HUES6 (cell line): ENCODE measurements at regions not wholly inside any gene's neighbourhood (a gene's known extent, or its start where the extent isn't known, plus 50 kb on each side); places are given as distances from the start of the nearest gene placed in this dataset.

Source experiments
- H3K27ac ChIP-seq: 2 replicates; pipeline ENCODE4 v1.7.0; 2013; ENCODE audit warnings: low read depth, mild to moderate bottlenecking, low read length, inconsistent platforms
- H3K27me3 ChIP-seq: 2 replicates; pipeline ENCODE4 v1.6.1; 2013; ENCODE audit warnings: low read length; ENCODE audit not compliant: control insufficient read depth, insufficient read depth
- H3K36me3 ChIP-seq: 2 replicates; pipeline ENCODE4 v1.6.1; 2013; ENCODE audit warnings: low read length; ENCODE audit not compliant: control insufficient read depth, insufficient read depth
- H3K4me1 ChIP-seq: 2 replicates; pipeline ENCODE4 v1.6.1; 2013; ENCODE audit warnings: low read length; ENCODE audit not compliant: control insufficient read depth, insufficient read depth
- H3K4me3 ChIP-seq: 2 replicates; pipeline ENCODE4 v1.5.1; 2013; ENCODE audit warnings: low read depth, low read length
- H3K9ac ChIP-seq: one replicate; pipeline ENCODE4 v1.6.1; 2013; ENCODE audit warnings: mild to moderate bottlenecking, low read length
- H3K9me3 ChIP-seq: 2 replicates; pipeline ENCODE4 v1.6.1; 2013; ENCODE audit warnings: low read depth, low read length; ENCODE audit not compliant: control insufficient read depth, insufficient read depth

GRCh38 chr4:115763051-115763450 is 649.6 kb upstream of the NDST4 start:
- Histone ChIP-seq H3K4me1 (no peaks in the 10 kb centered on the region), H3K27ac (no peak overlapping the region), H3K9me3 (no peaks in the 10 kb centered on the region), H3K36me3 (no peaks in the 10 kb centered on the region), H3K4me3 (no peak overlapping the region), H3K9ac (no peak overlapping the region), H3K27me3 (no peaks in the 10 kb centered on the region)

- Histone ChIP-seq H3K4me3 (no peak overlapping the region), H3K27me3 (no peaks in the 10 kb centered on the region), H3K9ac (no peak overlapping the region), H3K4me1 (no peaks in the 10 kb centered on the region; the same call in 1 of the 2 replicates), H3K27ac (no peak overlapping the region), H3K36me3 (no peaks in the 10 kb centered on the region; the same call in 1 of the 2 replicates), H3K9me3 (peaks cover 12% of the 10 kb centered on the region)
Measured at GRCh38 chr4:115759231-115759630, 645.8 kb upstream of the NDST4 start.

DNA sequence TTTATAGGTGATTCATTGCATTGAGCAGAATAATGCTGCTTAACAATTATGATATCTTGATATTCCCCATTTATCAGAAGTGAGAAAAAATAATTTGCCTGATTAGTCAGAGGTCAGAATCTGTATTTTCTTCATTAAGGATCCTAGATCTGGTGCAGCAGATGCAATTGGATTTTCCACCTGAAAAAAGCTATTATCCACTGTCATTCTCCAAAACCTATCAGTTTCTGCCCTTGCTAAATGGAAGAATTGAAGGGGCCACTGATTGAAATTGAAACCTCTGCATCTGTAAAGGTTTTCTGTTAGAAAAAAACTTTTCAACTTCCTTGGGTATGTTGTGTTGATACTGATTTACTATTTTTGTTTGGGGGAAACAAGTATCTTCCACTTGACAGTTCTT is 636.0 kb upstream of the NDST4 start:
- Histone ChIP-seq H3K4me1 (no peaks in the 10 kb centered on the region), H3K9ac (no peak overlapping the region), H3K27ac (no peak overlapping the region), H3K4me3 (no peak overlapping the region), H3K27me3 (no peaks in the 10 kb centered on the region), H3K36me3 (no peaks in the 10 kb centered on the region), H3K9me3 (peaks cover 11% of the 10 kb centered on the region)

- Histone ChIP-seq H3K36me3 (no peaks in the 10 kb centered on the region), H3K9me3 (no peaks in the 10 kb centered on the region), H3K27me3 (no peaks in the 10 kb centered on the region), H3K9ac (no peak overlapping the region), H3K27ac (no peak overlapping the region), H3K4me1 (no peaks in the 10 kb centered on the region), H3K4me3 (no peak overlapping the region)
Measured at GRCh38 chr4:115740806-115741205, 627.4 kb upstream of the NDST4 start.

- Histone ChIP-seq H3K9me3 (no peaks in the 10 kb centered on the region), H3K4me1 (no peaks in the 10 kb centered on the region), H3K27me3 (no peaks in the 10 kb centered on the region), H3K9ac (no peak overlapping the region), H3K36me3 (no peaks in the 10 kb centered on the region), H3K27ac (no peak overlapping the region), H3K4me3 (no peak overlapping the region)
Measured at GRCh38 chr4:115729739-115730266, 616.4 kb upstream of the NDST4 start.

DNA sequence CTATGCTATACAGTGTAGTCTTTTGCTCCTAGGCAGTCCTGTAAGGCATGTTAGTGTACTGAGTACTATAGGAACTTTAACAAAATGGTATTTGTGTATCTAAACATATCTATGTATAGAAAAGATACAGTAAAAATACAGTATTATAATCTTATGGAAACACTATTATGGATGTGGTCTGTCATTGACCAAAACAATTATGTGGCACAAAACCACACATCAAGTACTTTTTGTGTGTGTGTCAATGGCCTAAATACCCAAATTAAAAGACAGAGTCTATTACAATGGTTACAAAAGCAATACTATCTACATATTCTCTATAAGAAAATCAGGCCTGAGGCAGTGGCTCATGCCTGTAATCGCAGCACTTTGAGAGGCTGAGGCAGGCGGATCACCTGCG is 610.2 kb upstream of the NDST4 start:
- no peaks in the 10 kb centered on the region for H3K4me1 ChIP-seq

DNA sequence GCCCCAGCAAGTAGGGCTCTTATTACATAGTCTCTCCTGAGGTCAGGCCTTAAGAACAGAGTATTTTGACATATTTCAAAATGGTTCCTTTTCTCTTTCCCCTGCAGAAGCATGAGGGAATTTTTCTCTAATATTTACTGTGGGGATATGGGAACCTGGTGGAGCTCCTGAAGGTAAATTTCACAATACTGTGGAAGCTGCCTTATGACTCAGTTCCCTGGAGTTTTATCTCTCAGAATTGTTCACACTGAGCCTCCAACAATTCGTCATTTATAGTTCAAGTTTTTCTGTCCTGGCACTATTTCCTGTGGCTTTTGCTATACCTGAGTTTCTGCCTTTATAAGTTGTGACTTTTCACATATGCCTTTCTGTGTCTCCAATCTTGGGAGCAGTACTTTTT is 607.2 kb upstream of the NDST4 start:
- Histone ChIP-seq H3K27ac (no peak overlapping the region), H3K9me3 (no peaks in the 10 kb centered on the region), H3K4me3 (no peak overlapping the region), H3K36me3 (no peaks in the 10 kb centered on the region), H3K27me3 (no peaks in the 10 kb centered on the region), H3K9ac (no peak overlapping the region), H3K4me1 (no peaks in the 10 kb centered on the region)

More for the DNA sequence above, 610.2 kb upstream of the NDST4 start:
- Histone ChIP-seq H3K9me3 (no peaks in the 10 kb centered on the region), H3K27me3 (no peaks in the 10 kb centered on the region), H3K4me3 (no peak overlapping the region), H3K36me3 (no peaks in the 10 kb centered on the region), H3K27ac (no peak overlapping the region), H3K9ac (no peak overlapping the region)

- no peaks in the 10 kb centered on the region for H3K27me3 ChIP-seq
- H3K4me1 ChIP-seq = no peaks in the 10 kb centered on the region
- H3K27ac ChIP-seq = no peak overlapping the region
- no peak overlapping the region for H3K4me3 ChIP-seq
- no peaks in the 10 kb centered on the region for H3K36me3 ChIP-seq
- H3K9ac ChIP-seq = no peak overlapping the region
- H3K9me3 ChIP-seq = no peaks in the 10 kb centered on the region
Measured at GRCh38 chr4:115711575-115711974, 598.2 kb upstream of the NDST4 start.

GRCh38 chr4:115688961-115689360 is 575.5 kb upstream of the NDST4 start:
- H3K4me1 ChIP-seq = no peaks in the 10 kb centered on the region
- no peak overlapping the region for H3K27ac ChIP-seq
- H3K9ac ChIP-seq = no peak overlapping the region
- no peaks in the 10 kb centered on the region for H3K27me3 ChIP-seq
- H3K4me3 ChIP-seq = no peak overlapping the region
- H3K9me3 ChIP-seq = no peaks in the 10 kb centered on the region
- no peaks in the 10 kb centered on the region for H3K36me3 ChIP-seq

- Histone ChIP-seq H3K36me3 (no peaks in the 10 kb centered on the region), H3K4me3 (no peak overlapping the region), H3K9ac (no peak overlapping the region), H3K9me3 (no peaks in the 10 kb centered on the region), H3K27ac (no peak overlapping the region), H3K4me1 (no peaks in the 10 kb centered on the region), H3K27me3 (no peaks in the 10 kb centered on the region)
Measured at GRCh38 chr4:115687052-115687755, 573.8 kb upstream of the NDST4 start.

DNA sequence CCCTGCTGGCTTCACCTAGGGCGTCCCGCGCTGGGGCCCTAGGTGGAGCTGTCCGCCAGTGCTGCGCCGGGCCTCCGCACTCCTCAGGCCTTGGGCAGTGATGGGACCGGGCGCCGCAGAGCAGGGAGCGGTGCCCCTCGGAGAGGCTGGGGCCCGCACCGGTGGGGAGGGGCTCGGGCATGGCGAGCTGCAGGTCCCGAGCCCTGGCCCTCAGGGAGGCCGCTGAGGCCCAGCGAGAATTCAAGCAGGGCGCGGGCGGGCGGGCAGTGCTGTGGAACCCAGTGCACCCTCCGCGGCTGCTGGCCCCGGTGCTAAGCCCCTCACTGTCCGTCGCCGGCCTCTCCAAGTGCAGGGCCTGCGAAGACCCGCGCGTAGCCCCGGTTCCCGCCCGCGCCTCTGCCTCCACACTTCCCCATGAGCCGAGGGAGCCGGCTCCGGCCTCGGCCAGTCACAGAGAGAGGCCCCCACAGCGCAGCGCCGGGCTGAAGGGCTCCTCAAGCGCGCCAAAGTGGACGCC is 565.1 kb upstream of the NDST4 start:
- H3K4me1 ChIP-seq = no peaks in the 10 kb centered on the region
- H3K9ac ChIP-seq = no peak overlapping the region
- H3K4me3 ChIP-seq = no peak overlapping the region
- 0 out of 2 replicates have a peak, but pooled peaks cover 3% of the 10 kb centered on the region for H3K9me3 ChIP-seq
- H3K27me3 ChIP-seq = no peaks in the 10 kb centered on the region
- H3K36me3 ChIP-seq = no peaks in the 10 kb centered on the region
- H3K27ac ChIP-seq = no peak overlapping the region
